ENCODE measurements at regions not wholly inside any gene's neighbourhood (a gene's known extent, or its start where the extent isn't known, plus 50 kb on each side); places are given as distances from the start of the nearest gene placed in this dataset.

DNA sequence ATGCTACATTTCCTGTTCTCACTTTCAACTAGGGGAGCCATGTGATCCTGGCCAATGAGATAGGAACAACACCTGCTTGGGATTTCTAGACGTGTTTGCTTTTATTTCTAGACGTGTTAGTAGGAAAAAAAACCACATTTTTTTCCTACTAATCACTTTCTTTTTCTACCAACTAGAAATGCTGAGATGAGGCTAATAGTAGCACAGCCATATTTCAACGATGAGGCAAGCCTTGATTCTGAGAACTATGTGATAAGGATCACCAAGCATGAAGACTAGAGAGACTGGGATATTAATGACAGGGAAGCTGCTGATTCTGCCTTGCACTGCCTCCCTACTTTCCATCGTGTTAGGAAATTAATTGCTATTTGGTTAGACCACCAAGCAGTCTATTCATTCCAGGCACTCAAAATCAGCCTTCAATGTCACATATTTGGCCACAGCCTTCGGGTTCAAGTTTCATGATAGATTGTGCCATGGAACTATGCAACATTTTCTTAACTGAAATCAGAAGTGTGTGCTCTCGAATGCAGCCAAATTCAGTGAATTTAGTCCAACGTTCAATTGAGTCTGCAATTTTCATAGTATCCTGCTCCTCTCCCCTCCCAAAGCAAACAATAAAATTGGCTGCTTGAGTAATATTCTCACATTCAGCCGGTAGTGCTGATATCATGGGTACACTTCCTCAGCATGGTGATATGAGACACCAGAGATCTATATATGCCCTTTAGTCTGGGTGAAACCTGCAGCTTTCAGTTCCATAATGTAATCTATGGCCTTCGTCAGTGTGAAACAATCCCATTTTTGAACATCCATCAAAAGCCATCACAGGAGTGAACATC, 98.1 kb downstream of the GPR37 start:
- Histone ChIP-seq H3K27me3 (ENCODE audit: control insufficient read depth, insufficient read depth, low read length) (no peaks in the 10 kb centered on the region), H3K4me1 (ENCODE audit: control insufficient read depth, insufficient read depth, low read length) (no peaks in the 10 kb centered on the region), H3K4me3 (ENCODE audit: low read length) (no peak overlapping the region), H3K36me3 (ENCODE audit: control insufficient read depth, insufficient read depth, low read length) (no peaks in the 10 kb centered on the region), H3K9ac (ENCODE audit: low read length) (no peak overlapping the region), H3K27ac (ENCODE audit: low read depth, low read length) (no peak overlapping the region)

DNA sequence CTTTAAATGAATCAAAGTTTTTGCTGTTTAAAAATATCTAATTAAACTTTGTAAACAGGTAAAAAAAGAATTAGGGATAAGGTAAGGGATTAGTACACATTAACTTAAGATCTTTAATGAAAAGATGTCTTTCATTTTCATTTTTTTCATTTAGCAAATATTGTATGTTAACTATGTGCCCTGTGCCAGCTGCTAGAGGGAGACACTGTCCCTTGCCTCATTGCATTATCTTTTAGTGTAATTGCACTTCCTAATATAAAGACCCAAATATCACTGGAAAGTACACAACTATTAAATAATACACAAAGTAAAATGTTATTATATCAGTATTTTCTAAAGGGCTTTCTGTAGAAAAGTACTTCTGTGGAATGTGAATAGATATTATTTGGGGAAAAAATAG, 102.7 kb downstream of the GPR37 start:
- H3K4me3 ChIP-seq (ENCODE audit: low read length): no peak overlapping the region
- H3K4me1 ChIP-seq (ENCODE audit: control insufficient read depth, insufficient read depth, low read length): no peaks in the 10 kb centered on the region
- no peaks in the 10 kb centered on the region for H3K27me3 ChIP-seq (ENCODE audit: control insufficient read depth, insufficient read depth, low read length)
- no peak overlapping the region for H3K27ac ChIP-seq (ENCODE audit: low read depth, low read length)
- H3K36me3 ChIP-seq (ENCODE audit: control insufficient read depth, insufficient read depth, low read length): no peaks in the 10 kb centered on the region
- no peak overlapping the region for H3K9ac ChIP-seq (ENCODE audit: low read length)

DNA sequence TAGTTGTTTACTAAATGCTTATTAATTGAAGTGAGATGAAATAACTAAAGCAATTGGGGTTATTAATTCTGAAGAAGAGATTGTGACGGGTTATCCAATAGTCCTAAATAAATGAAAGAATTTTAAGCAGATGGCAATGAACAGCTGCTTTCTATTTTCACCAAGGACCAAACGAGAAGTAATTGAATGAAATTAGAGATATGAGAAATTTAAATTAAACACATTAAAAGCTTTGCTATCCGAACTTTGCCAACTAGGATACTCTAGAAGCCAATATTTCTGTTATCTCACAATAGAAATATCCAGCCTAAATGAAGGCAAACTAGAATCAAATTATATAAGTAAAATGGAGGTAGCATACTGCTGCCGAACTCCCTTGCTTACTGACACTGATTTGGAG, 103.2 kb downstream of the GPR37 start:
- no peak overlapping the region for H3K9ac ChIP-seq (ENCODE audit: low read length)
- no peak overlapping the region for H3K4me3 ChIP-seq (ENCODE audit: low read length)

DNA sequence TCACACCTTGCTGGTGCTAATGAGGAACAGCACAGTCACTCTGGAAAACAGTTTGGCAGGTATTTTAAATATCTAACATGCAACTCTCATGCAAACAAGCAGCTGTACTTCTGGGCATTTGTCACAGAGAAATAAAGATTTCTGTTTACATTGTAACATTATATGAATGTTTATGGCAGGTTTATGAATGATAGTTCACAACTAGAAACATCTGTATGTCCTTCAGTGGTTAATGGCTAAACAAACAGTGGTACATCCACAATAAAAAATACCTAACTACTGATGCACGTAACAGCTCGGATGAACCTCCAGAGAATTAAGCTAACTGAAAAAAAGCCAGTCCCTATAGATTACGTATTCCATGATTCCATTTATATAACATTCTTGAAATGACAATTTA, 109.6 kb downstream of the GPR37 start:
- Histone ChIP-seq H3K27ac (ENCODE audit: low read depth, low read length) (no peak overlapping the region), H3K9ac (ENCODE audit: low read length) (no peak overlapping the region), H3K27me3 (ENCODE audit: control insufficient read depth, insufficient read depth, low read length) (no peaks in the 10 kb centered on the region), H3K4me3 (ENCODE audit: low read length) (no peak overlapping the region), H3K4me1 (ENCODE audit: control insufficient read depth, insufficient read depth, low read length) (no peaks in the 10 kb centered on the region), H3K36me3 (ENCODE audit: control insufficient read depth, insufficient read depth, low read length) (no peaks in the 10 kb centered on the region)

More for the DNA sequence above, 103.2 kb downstream of the GPR37 start:
- H3K27ac ChIP-seq (ENCODE audit: low read depth, low read length): no peak overlapping the region
- H3K27me3 ChIP-seq (ENCODE audit: control insufficient read depth, insufficient read depth, low read length): no peaks in the 10 kb centered on the region
- H3K36me3 ChIP-seq (ENCODE audit: control insufficient read depth, insufficient read depth, low read length): no peaks in the 10 kb centered on the region
- H3K4me1 ChIP-seq (ENCODE audit: control insufficient read depth, insufficient read depth, low read length): no peaks in the 10 kb centered on the region

DNA sequence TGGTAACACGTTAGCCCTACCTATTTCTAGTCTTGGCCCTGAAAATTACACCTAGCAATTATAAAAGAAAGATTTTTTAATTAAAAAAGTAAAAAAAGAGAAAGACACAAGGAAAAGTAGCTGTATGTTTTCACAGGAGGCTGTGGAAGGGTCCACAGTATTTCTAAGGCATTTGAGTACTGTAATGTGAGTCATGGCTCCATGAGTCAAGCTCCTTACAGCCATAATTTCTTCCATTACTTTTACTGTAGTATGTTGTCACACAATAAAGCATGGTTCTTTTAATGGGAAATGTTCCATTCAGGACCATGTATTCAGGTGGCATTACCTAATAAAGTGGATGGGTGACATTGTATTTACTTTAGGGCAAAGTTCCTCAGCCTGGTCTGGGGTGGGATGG, 113.4 kb downstream of the GPR37 start:
- Histone ChIP-seq H3K4me1 (ENCODE audit: control insufficient read depth, insufficient read depth, low read length) (no peaks in the 10 kb centered on the region), H3K4me3 (ENCODE audit: low read length) (no peak overlapping the region), H3K9ac (ENCODE audit: low read length) (no peak overlapping the region), H3K27ac (ENCODE audit: low read depth, low read length) (no peak overlapping the region), H3K27me3 (ENCODE audit: control insufficient read depth, insufficient read depth, low read length) (no peaks in the 10 kb centered on the region), H3K36me3 (ENCODE audit: control insufficient read depth, insufficient read depth, low read length) (no peaks in the 10 kb centered on the region)

DNA sequence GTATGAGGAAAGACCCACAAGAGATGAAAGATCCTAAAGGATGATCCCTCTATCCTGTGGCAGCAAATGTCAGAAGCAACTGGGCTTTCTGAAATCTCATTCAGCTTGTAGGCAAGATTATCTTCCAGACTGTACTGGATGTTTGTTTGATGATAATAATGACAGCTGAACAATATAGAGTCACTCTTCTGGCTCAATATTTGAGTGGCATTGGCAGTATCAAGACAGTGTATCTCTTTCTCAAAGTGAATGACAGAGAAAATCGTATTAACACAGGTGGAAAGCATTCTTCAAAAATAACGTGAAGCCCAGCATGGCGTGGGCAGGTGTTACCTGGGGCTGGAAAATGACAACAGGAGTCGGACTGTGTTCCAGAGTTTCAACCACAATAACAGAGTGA, 114.5 kb downstream of the GPR37 start:
- Histone ChIP-seq H3K4me1 (ENCODE audit: control insufficient read depth, insufficient read depth, low read length) (no peaks in the 10 kb centered on the region), H3K36me3 (ENCODE audit: control insufficient read depth, insufficient read depth, low read length) (no peaks in the 10 kb centered on the region), H3K27me3 (ENCODE audit: control insufficient read depth, insufficient read depth, low read length) (no peaks in the 10 kb centered on the region), H3K9ac (ENCODE audit: low read length) (no peak overlapping the region), H3K27ac (ENCODE audit: low read depth, low read length) (no peak overlapping the region), H3K4me3 (ENCODE audit: low read length) (no peak overlapping the region)

DNA sequence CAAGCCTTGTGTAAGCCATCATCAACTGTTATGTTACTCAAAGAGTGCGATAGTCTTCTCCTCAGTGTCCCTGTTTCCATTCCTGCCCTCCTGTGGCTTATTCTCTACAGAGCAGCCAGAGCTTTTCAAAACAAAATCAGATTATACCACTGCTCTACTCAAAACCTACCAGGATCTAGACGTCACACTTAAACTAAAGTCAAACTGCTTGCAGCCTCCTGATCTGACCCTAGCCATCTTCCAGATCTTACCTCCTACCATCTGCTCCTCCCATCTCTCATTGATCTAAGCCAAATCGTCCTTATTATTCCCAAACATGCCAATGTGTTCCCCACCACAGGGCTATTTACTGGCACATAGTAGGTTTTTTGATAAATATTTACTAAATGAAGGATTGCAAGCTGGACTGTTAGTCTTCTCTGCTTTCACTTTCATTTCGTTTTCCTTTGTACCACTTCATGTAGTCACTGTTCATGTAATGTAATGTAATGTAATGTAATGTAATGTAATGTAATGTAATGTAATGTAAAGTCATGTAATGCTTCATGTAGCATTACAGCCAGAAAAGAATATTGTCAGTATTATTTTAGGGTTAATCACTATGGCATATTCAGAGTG, 116.1 kb downstream of the GPR37 start:
- Histone ChIP-seq H3K27ac (ENCODE audit: low read depth, low read length) (no peak overlapping the region), H3K4me1 (ENCODE audit: control insufficient read depth, insufficient read depth, low read length) (no peaks in the 10 kb centered on the region), H3K4me3 (ENCODE audit: low read length) (peak overlapping the region; percentile 32), H3K27me3 (ENCODE audit: control insufficient read depth, insufficient read depth, low read length) (no peaks in the 10 kb centered on the region), H3K36me3 (ENCODE audit: control insufficient read depth, insufficient read depth, low read length) (no peaks in the 10 kb centered on the region), H3K9ac (ENCODE audit: low read length) (no peak overlapping the region)

DNA sequence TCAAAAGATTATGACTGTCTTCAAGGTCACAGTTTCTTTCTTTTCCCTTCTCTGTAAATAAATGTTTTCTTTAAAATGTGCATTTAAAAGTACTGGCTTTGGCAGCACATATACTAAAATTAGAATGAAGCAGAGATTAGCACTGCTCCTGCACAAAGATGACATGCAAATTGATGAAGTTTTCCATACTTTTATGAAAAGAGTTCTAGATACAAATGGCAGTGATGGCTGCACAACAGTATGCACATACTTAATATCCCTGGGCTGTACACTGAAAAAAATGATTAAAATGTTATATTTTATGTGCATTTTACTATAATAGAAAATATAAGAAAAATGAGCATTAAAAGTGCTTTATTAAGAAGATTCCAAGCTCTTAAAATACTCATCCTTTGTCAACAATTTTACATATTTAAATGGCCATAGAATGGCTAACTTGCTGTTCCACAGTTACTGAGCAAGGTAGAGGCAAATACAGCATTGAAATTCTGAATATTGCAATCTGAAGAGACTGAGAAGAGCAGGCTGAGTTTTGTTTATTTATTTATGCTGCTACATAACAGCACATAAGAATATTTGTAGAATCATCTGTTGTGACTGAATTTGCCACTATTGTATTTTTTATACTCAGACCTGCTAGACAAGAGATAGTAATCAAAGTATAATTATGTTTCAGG, 117.8 kb downstream of the GPR37 start:
- H3K4me1 ChIP-seq (ENCODE audit: control insufficient read depth, insufficient read depth, low read length): no peaks in the 10 kb centered on the region
- no peaks in the 10 kb centered on the region for H3K36me3 ChIP-seq (ENCODE audit: control insufficient read depth, insufficient read depth, low read length)
- H3K27me3 ChIP-seq (ENCODE audit: control insufficient read depth, insufficient read depth, low read length): no peaks in the 10 kb centered on the region
- no peak overlapping the region for H3K27ac ChIP-seq (ENCODE audit: low read depth, low read length)
- H3K9ac ChIP-seq (ENCODE audit: low read length): no peak overlapping the region
- no peak overlapping the region for H3K4me3 ChIP-seq (ENCODE audit: low read length)

DNA sequence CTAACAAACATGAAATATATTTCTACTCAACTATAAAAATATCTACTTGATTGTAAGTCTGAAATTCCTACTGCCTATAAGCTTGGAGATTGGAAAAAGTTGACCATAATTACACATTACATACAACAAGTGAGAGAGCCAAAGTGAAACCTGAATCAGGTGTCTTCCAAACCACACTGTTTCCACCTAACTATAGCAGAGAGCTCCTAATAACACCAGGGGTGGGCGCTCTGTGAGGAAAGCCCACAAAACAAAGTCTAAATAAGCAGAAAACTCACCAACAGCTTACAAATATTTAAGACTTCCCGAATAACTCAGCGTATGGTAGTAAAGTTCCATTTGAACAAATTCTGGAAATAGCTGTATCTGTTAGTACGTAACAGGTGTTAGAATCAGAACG, 119.9 kb downstream of the GPR37 start:
- H3K4me3 ChIP-seq (ENCODE audit: low read length): no peak overlapping the region
- H3K36me3 ChIP-seq (ENCODE audit: control insufficient read depth, insufficient read depth, low read length): no peaks in the 10 kb centered on the region
- H3K27me3 ChIP-seq (ENCODE audit: control insufficient read depth, insufficient read depth, low read length): no peaks in the 10 kb centered on the region
- no peak overlapping the region for H3K27ac ChIP-seq (ENCODE audit: low read depth, low read length)
- no peak overlapping the region for H3K9ac ChIP-seq (ENCODE audit: low read length)
- no peaks in the 10 kb centered on the region for H3K4me1 ChIP-seq (ENCODE audit: control insufficient read depth, insufficient read depth, low read length)

DNA sequence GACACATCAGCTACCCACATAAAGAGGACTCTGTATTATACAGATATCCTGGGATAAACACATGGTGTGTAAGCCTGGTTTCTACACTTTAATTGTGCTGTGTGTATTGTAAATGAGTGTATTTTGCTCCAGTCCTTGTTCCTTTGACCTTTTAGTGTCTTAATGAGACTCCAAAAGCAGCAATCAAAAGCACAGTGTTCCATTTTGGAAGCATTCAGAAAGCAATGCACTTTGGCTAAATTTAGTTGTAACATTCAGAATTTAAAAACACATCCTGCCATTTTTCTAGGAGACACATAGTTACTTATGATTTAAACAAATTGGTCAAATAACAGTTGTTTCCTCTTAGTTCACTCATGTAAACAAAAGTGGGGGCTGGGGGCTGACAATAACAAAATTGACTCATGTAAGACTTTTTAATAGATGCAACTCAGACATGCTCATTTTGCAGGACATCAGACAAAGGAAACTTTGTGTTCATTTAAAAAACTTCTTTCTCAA, 122.2 kb downstream of the GPR37 start:
- H3K4me1 ChIP-seq (ENCODE audit: control insufficient read depth, insufficient read depth, low read length): no peaks in the 10 kb centered on the region
- H3K27ac ChIP-seq (ENCODE audit: low read depth, low read length): no peak overlapping the region
- no peak overlapping the region for H3K9ac ChIP-seq (ENCODE audit: low read length)
- H3K27me3 ChIP-seq (ENCODE audit: control insufficient read depth, insufficient read depth, low read length): no peaks in the 10 kb centered on the region
- no peaks in the 10 kb centered on the region for H3K36me3 ChIP-seq (ENCODE audit: control insufficient read depth, insufficient read depth, low read length)
- no peak overlapping the region for H3K4me3 ChIP-seq (ENCODE audit: low read length)

DNA sequence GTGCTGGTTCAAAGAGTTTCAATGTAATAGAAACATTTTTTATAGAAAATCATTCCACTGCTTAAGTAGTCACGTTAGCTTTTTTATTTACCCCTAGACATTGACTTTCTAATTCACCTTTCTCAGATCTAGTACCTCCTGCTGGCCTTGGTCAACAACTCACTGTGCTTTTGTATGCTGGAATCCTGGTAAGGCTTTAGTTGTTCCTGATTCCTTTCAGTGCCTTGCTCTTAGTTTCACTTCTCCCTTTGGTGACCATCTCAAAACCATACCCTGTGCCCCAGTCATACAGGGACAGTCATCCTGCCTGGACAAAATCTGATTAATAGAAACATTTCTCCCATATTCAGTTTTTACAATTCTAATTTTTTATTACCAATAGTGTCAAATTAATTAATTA, 130.2 kb downstream of the GPR37 start:
- Histone ChIP-seq H3K36me3 (ENCODE audit: control insufficient read depth, insufficient read depth, low read length) (no peaks in the 10 kb centered on the region), H3K27ac (ENCODE audit: low read depth, low read length) (no peak overlapping the region), H3K4me1 (ENCODE audit: control insufficient read depth, insufficient read depth, low read length) (no peaks in the 10 kb centered on the region), H3K9ac (ENCODE audit: low read length) (no peak overlapping the region), H3K27me3 (ENCODE audit: control insufficient read depth, insufficient read depth, low read length) (no peaks in the 10 kb centered on the region), H3K4me3 (ENCODE audit: low read length) (no peak overlapping the region)

DNA sequence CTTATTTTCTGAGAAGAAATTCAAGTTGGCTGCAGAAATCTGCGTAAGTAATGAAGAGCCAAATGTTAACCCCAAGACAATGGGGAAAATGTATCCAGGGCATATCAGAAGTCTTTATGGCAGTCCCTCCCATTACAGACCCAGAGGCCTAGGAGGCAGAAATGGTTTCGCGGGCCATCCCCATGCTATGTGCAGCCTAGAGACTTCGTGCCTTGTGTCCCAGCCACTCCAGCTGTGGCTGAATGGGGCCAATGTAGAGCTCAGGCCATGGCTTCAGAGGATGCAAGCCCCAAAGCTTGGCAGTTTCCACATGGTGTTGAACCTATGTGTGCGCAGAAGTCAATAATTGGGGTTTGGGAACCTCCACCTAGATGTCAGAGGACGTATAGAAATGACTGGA, 131.9 kb downstream of the GPR37 start:
- no peaks in the 10 kb centered on the region for H3K36me3 ChIP-seq (ENCODE audit: control insufficient read depth, insufficient read depth, low read length)
- H3K27me3 ChIP-seq (ENCODE audit: control insufficient read depth, insufficient read depth, low read length): no peaks in the 10 kb centered on the region
- H3K4me1 ChIP-seq (ENCODE audit: control insufficient read depth, insufficient read depth, low read length): no peaks in the 10 kb centered on the region
- H3K4me3 ChIP-seq (ENCODE audit: low read length): no peak overlapping the region
- H3K9ac ChIP-seq (ENCODE audit: low read length): no peak overlapping the region
- no peak overlapping the region for H3K27ac ChIP-seq (ENCODE audit: low read depth, low read length)
